ENCODE measurements at regions not wholly inside any gene's neighbourhood (a gene's known extent, or its start where the extent isn't known, plus 50 kb on each side); places are given as distances from the start of the nearest gene placed in this dataset.

GRCh38 chr1:5254975-5255374 lies 600.6 kb downstream of the AJAP1 start:
- Mint-ChIP-seq H3K4me3 (no peak overlapping the region), H3K9me3 (peaks cover 13% of the 10 kb centered on the region), H3K27ac (no peak overlapping the region), H3K36me3 (peaks cover 5% of the 10 kb centered on the region), H3K4me1 (ENCODE audit: low read depth) (no peaks in the 10 kb centered on the region), H3K27me3 (no peaks in the 10 kb centered on the region)
- intact Hi-C loops (cut with micrococcal nuclease): no loop called here
- ChIA-PET POLR2A (no interaction called here), CTCF (no interaction called here)
- DNase-seq: no peak

- POLR2A ChIA-PET: no interaction called here
- no peaks in the 10 kb centered on the region for H3K4me1 Mint-ChIP-seq (ENCODE audit: low read depth)
- CTCF ChIA-PET: no interaction called here
- H3K36me3 Mint-ChIP-seq: peaks cover 2% of the 10 kb centered on the region
- no peaks in the 10 kb centered on the region for H3K27me3 Mint-ChIP-seq
- H3K9me3 Mint-ChIP-seq: peaks cover 8% of the 10 kb centered on the region
- intact Hi-C loops (cut with micrococcal nuclease): no loop called here
- H3K27ac Mint-ChIP-seq: no peak overlapping the region
- no peak overlapping the region for H3K4me3 Mint-ChIP-seq
- DNase-seq: no peak
Observed at GRCh38 chr1:5254131-5254725, 599.8 kb downstream of the AJAP1 start.

- Mint-ChIP-seq H3K4me3 (no peak overlapping the region), H3K36me3 (no peaks in the 10 kb centered on the region), H3K27ac (no peak overlapping the region), H3K9me3 (no peaks in the 10 kb centered on the region), H3K27me3 (no peaks in the 10 kb centered on the region), H3K4me1 (ENCODE audit: low read depth) (no peaks in the 10 kb centered on the region)
- DNase-seq: no peak
- intact Hi-C loops (cut with micrococcal nuclease): no loop called here
- ChIA-PET CTCF (no interaction called here), POLR2A (no interaction called here)
Observed at GRCh38 chr1:5253036-5253435, 598.6 kb downstream of the AJAP1 start.

- H3K4me3 Mint-ChIP-seq: no peak overlapping the region
- intact Hi-C loops (cut with micrococcal nuclease): no loop called here
- ChIA-PET POLR2A (no interaction called here), CTCF (no interaction called here)
- H3K9me3 Mint-ChIP-seq: no peaks in the 10 kb centered on the region
- H3K36me3 Mint-ChIP-seq: no peaks in the 10 kb centered on the region
- no peaks in the 10 kb centered on the region for H3K4me1 Mint-ChIP-seq (ENCODE audit: low read depth)
- no peak overlapping the region for H3K27ac Mint-ChIP-seq
- no peaks in the 10 kb centered on the region for H3K27me3 Mint-ChIP-seq
- DNase-seq: no peak
Observed at GRCh38 chr1:5250336-5250735, 595.9 kb downstream of the AJAP1 start.

DNA sequence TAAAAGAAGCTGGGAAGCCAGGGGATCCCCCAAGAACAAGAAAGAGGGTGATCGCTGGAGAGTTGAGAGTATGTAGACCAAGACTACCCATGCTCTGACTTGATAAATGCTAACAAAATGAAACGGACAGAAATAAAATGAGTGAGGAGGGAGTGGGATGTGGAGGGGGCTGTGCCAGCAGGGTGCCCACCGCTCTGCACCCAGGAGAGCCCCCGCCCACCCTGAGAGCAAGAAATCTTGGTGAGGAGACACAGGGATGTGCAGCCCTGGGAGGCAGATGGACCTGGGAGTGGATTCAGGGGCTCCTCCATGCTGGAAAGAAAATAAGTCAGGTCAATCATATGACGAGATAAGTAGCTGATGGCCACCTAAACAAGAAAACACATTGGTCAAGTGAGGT lies 590.9 kb downstream of the AJAP1 start:
- Mint-ChIP-seq H3K27ac (no peak overlapping the region), H3K4me1 (ENCODE audit: low read depth) (peaks cover 4% of the 10 kb centered on the region), H3K27me3 (no peaks in the 10 kb centered on the region), H3K36me3 (no peaks in the 10 kb centered on the region), H3K4me3 (no peak overlapping the region), H3K9me3 (no peaks in the 10 kb centered on the region)
- intact Hi-C loops (cut with micrococcal nuclease): no loop called here
- POLR2A ChIA-PET: no interaction called here
- DNase-seq: no peak
- CTCF ChIA-PET: no interaction called here

- Mint-ChIP-seq H3K36me3 (no peaks in the 10 kb centered on the region), H3K27me3 (no peaks in the 10 kb centered on the region), H3K27ac (no peak overlapping the region), H3K4me3 (no peak overlapping the region), H3K9me3 (no peaks in the 10 kb centered on the region), H3K4me1 (ENCODE audit: low read depth) (peaks cover 4% of the 10 kb centered on the region)
- POLR2A ChIA-PET: no interaction called here
- intact Hi-C loops (cut with micrococcal nuclease): no loop called here
- DNase-seq: no peak
- CTCF ChIA-PET: no interaction called here
Observed at GRCh38 chr1:5244631-5245285, 590.3 kb downstream of the AJAP1 start.

DNA sequence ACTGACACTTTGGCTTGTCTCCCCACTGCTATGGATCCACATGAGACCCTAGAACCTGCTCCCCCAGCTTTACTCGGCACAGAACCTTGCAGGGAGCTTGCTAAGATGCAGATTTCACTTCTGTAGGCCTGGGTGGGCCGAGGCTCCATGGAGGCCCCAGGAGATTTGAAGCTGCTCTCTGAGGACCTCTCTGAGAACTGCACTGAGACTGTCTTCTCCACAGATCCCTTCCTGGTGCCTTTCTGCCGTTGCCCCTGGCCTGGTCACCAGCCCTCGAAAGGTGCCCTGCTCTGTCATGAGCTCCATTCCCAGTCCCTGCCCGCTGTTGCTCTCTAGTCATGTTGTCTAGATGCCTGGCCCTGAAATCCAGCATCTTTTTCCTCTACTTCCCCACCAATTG lies 588.4 kb downstream of the AJAP1 start:
- ChIA-PET CTCF (no interaction called here), POLR2A (interaction anchor here (0.7 kb wide), 1 partner anchor 11 kb away, joined by 4 read pairs; no protein-coding TSS in a partner anchor)
- Mint-ChIP-seq H3K4me1 (ENCODE audit: low read depth) (peaks cover 4% of the 10 kb centered on the region), H3K27ac (no peak overlapping the region), H3K4me3 (no peak overlapping the region), H3K9me3 (no peaks in the 10 kb centered on the region), H3K27me3 (no peaks in the 10 kb centered on the region), H3K36me3 (no peaks in the 10 kb centered on the region)
- DNase-seq: no peak
- intact Hi-C loops (cut with micrococcal nuclease): no loop called here

DNA sequence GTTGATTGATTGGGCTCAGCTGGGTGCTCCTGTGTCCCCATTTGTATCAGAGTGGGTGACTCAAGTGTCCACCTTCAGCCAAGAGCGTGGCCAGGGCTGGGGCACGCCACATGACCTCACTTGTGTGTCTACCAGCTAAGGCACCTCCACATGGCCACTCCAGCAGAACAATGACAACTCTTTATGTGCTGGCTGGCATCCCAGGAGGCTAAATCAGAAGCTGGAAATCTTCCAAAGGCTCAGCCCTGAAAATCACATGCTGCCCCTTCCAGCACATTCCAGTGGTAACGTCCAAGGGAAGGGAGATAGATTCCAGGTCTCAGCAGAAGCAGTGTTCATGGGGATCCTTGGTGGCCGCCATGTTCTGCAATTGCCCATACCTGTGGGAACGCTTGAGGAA lies 585.5 kb downstream of the AJAP1 start:
- POLR2A ChIA-PET: no interaction called here

GRCh38 chr1:5238351-5239130 lies 584.1 kb downstream of the AJAP1 start:
- DNase-seq: no peak
- no peaks in the 10 kb centered on the region for H3K4me1 Mint-ChIP-seq (ENCODE audit: low read depth)
- no peak overlapping the region for H3K27ac Mint-ChIP-seq

More for the DNA sequence above, 585.5 kb downstream of the AJAP1 start:
- Mint-ChIP-seq H3K27me3 (no peaks in the 10 kb centered on the region), H3K36me3 (no peaks in the 10 kb centered on the region), H3K9me3 (peaks cover 4% of the 10 kb centered on the region), H3K27ac (no peak overlapping the region), H3K4me1 (ENCODE audit: low read depth) (peaks cover 4% of the 10 kb centered on the region), H3K4me3 (no peak overlapping the region)
- CTCF ChIA-PET: interaction anchor here (1.0 kb wide), 1 partner anchor 25 kb away, joined by 6 read pairs; no protein-coding TSS in a partner anchor
- no peak for DNase-seq
- intact Hi-C loops (cut with micrococcal nuclease): no loop called here

GRCh38 chr1:5235355-5235899 lies 581.0 kb downstream of the AJAP1 start:
- Mint-ChIP-seq H3K4me3 (no peak overlapping the region), H3K27ac (no peak overlapping the region), H3K4me1 (ENCODE audit: low read depth) (no peaks in the 10 kb centered on the region), H3K36me3 (peaks cover 9% of the 10 kb centered on the region), H3K27me3 (no peaks in the 10 kb centered on the region), H3K9me3 (peaks cover 16% of the 10 kb centered on the region)
- no peak for DNase-seq
- POLR2A ChIA-PET: no interaction called here
- intact Hi-C loops (cut with micrococcal nuclease): no loop called here
- CTCF ChIA-PET: no interaction called here

More at GRCh38 chr1:5238351-5239130, 584.1 kb downstream of the AJAP1 start:
- CTCF ChIA-PET: no interaction called here
- POLR2A ChIA-PET: no interaction called here
- H3K36me3 Mint-ChIP-seq: peaks cover 3% of the 10 kb centered on the region
- no peak overlapping the region for H3K4me3 Mint-ChIP-seq
- H3K27me3 Mint-ChIP-seq: no peaks in the 10 kb centered on the region
- intact Hi-C loops (cut with micrococcal nuclease): no loop called here
- H3K9me3 Mint-ChIP-seq: peaks cover 8% of the 10 kb centered on the region

GRCh38 chr1:5232537-5232936 lies 578.1 kb downstream of the AJAP1 start:
- Mint-ChIP-seq H3K4me3 (no peak overlapping the region), H3K4me1 (ENCODE audit: low read depth) (no peaks in the 10 kb centered on the region), H3K36me3 (peaks cover 9% of the 10 kb centered on the region), H3K27me3 (peaks cover 8% of the 10 kb centered on the region), H3K27ac (no peak overlapping the region), H3K9me3 (peaks cover 15% of the 10 kb centered on the region)
- intact Hi-C loops (cut with micrococcal nuclease): no loop called here
- DNase-seq: no peak
- CTCF ChIA-PET: no interaction called here
- POLR2A ChIA-PET: interaction anchor here (0.6 kb wide), 1 partner anchor 10 kb away, joined by 4 read pairs; no protein-coding TSS in a partner anchor

DNA sequence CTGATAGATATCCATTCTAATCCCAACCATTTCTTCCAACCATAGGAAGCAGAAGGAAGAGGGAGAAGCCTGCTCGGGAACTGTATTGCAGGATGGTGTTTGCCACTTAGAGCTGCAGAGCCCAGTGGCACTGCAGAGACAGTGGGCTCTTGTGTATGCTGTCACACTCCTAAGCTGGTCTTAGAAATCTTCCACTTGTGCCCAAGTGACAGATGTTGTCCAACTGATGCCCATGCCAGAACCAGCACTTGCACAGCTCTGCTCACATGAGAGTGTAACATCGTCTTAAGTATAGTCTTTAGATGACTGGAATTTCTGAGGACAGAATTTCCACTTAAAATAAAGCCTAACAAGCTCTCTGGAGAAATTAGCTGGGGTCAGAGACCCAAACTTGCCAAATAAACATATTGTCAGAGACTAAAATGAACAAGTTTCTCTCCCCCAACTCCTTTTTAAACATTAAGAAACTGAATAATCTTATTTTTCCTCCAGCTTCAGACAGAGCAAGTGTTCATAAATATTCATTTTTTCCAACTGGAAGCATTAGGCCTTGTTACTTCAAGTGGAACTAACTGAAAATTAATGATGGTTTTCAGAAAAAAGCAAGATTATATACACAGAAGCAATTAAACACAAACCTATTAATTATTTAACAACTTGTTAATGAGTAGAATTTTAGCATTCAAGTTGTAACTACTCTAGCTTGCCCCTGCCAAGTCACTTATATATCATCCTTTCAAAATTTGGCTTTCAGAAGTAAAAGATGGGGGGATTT lies 577.3 kb downstream of the AJAP1 start:
- peaks cover 9% of the 10 kb centered on the region for H3K36me3 Mint-ChIP-seq
- H3K27ac Mint-ChIP-seq: no peak overlapping the region
- no peaks in the 10 kb centered on the region for H3K4me1 Mint-ChIP-seq (ENCODE audit: low read depth)
- H3K27me3 Mint-ChIP-seq: peaks cover 8% of the 10 kb centered on the region
- CTCF ChIA-PET: interaction anchor here (0.6 kb wide), 1 partner anchor 93 kb away, joined by 5 read pairs; no protein-coding TSS in a partner anchor
- H3K4me3 Mint-ChIP-seq: no peak overlapping the region
- POLR2A ChIA-PET: interaction anchor here (0.6 kb wide), 1 partner anchor 11 kb away, joined by 4 read pairs; no protein-coding TSS in a partner anchor
- intact Hi-C loops (cut with micrococcal nuclease): no loop called here
- peaks cover 12% of the 10 kb centered on the region for H3K9me3 Mint-ChIP-seq
- DNase-seq: no peak
